GM23248 (cell line): ENCODE measurements at regions not wholly inside any gene's neighbourhood (a gene's known extent, or its start where the extent isn't known, plus 50 kb on each side); places are given as distances from the start of the nearest gene placed in this dataset.

Experiments
- DNase-seq: peaks from one replicate; pipeline ENCODE4 v3.0.0-alpha.2; 2015
- H2AFZ ChIP-seq: fragments of 200-600 bp; sonication (generic); 2 replicates; pipeline ENCODE4 v1.6.1; 2016; ENCODE audit warnings: antibody characterized with exemption
- H3F3A ChIP-seq: fragments of 200-600 bp; sonication (generic); 2 replicates; pipeline ENCODE4 v1.6.1; 2016; ENCODE audit warnings: mild to moderate bottlenecking, antibody characterized with exemption, mixed run types; ENCODE audit not compliant: insufficient read depth
- H3K27ac ChIP-seq: fragments of 200-600 bp; sonication (generic); 2 replicates; pipeline ENCODE4 v1.5.1; 2016; ENCODE audit warnings: mild to moderate bottlenecking
- H3K27me3 ChIP-seq: fragments of 200-600 bp; sonication (generic); replicated peaks from 2 replicates; pipeline ENCODE4 v1.6.1; 2016; ENCODE audit warnings: mild to moderate bottlenecking; ENCODE audit not compliant: insufficient read depth
- H3K36me3 ChIP-seq: fragments of 200-600 bp; sonication (generic); 2 replicates; pipeline ENCODE4 v1.6.1; 2016; ENCODE audit warnings: low read depth, mild to moderate bottlenecking
- H3K4me1 ChIP-seq: fragments of 200-600 bp; sonication (generic); 2 replicates; pipeline ENCODE4 v1.6.1; 2016; ENCODE audit warnings: mild to moderate bottlenecking; ENCODE audit not compliant: insufficient read depth
- H3K4me2 ChIP-seq: fragments of 200-600 bp; sonication (generic); one replicate; pipeline ENCODE4 v1.6.1; 2016; ENCODE audit warnings: mild to moderate bottlenecking; ENCODE audit not compliant: unreplicated experiment
- H3K4me3 ChIP-seq: fragments of 200-600 bp; sonication (generic); 2 replicates; pipeline ENCODE4 v1.5.1; 2016; ENCODE audit warnings: mild to moderate bottlenecking
- H3K79me2 ChIP-seq: fragments of 200-600 bp; sonication (generic); 2 replicates; pipeline ENCODE4 v1.6.1; 2016; ENCODE audit warnings: mild to moderate bottlenecking; ENCODE audit not compliant: insufficient read depth
- H3K9ac ChIP-seq: fragments of 200-600 bp; sonication (generic); 2 replicates; pipeline ENCODE4 v1.6.1; 2016; ENCODE audit warnings: mild to moderate bottlenecking
- H3K9me2 ChIP-seq: fragments of 200-600 bp; sonication (generic); 2 replicates; pipeline ENCODE4 v1.6.1; 2016; ENCODE audit warnings: mixed run types, mild to moderate bottlenecking, moderate library complexity; ENCODE audit not compliant: insufficient read depth
- H3K9me3 ChIP-seq: fragments of 200-600 bp; sonication (generic); one replicate; pipeline ENCODE4 v1.6.1; 2017; ENCODE audit warnings: low read depth
- H4K20me1 ChIP-seq: fragments of 200-600 bp; sonication (generic); 2 replicates; pipeline ENCODE4 v1.6.0; 2016; ENCODE audit not compliant: insufficient read depth
- EZH2 ChIP-seq: fragments of 200-600 bp; sonication (generic); IDR thresholded peaks from 2 replicates; pipeline ENCODE4 v1.6.1; 2018; ENCODE audit warnings: antibody characterized with exemption, mild to moderate bottlenecking; ENCODE audit not compliant: insufficient read depth, poor library complexity, severe bottlenecking
- EZH2phosphoT487 ChIP-seq: fragments of 200-600 bp; sonication (generic); IDR thresholded peaks from 2 replicates; pipeline ENCODE4 v1.6.1; 2018; ENCODE audit warnings: antibody characterized with exemption, moderate library complexity, mild to moderate bottlenecking, low read depth; ENCODE audit not compliant: insufficient read depth
- WGBS, 2 experiments: methylation state at CpG; one replicate each; pipeline ENCODE4 v1.1.6; 2015 to 2017; ENCODE audit warnings: low lambda C conversion rate in 2 of 2, low coverage in 1 of 2; ENCODE audit errors: missing lambda C conversion rate in 2 of 2; 5-methylcytosine and 5-hydroxymethylcytosine counted together
- in situ Hi-C: fragments of 300-500 bp; cut with MboI; formaldehyde crosslinking; loops from 2 replicates; pipeline ENCODE4 v1.15.0; 2020

DNA sequence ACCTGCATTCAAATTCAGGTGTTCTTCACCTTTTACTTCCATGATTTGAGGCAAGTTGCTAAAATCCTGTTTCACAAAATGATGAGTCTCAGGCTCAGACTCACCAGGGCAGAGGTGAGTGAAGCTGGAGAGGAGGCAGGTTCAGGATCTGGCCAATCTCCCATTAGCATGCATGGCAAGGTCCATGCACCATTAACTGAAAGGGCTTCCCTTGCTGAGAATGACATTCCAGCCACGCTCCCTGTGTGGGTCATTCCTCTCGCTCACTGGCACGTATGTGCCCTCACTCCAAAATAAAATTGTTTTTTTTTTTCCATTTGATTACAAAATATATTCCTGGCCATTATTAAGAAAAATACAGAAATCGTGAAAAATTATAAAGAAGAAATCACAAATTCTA is 257.6 kb downstream of the C12orf75 start:
- no peaks in the 10 kb centered on the region for H3K9me3 ChIP-seq
- WGBS, 2 experiments = 68 to 76% methylated on average over 4 of the region's 4 CpGs
- peaks cover 4% of the 10 kb centered on the region; the same call in 1 of the 2 replicates for H3K9me2 ChIP-seq

DNA sequence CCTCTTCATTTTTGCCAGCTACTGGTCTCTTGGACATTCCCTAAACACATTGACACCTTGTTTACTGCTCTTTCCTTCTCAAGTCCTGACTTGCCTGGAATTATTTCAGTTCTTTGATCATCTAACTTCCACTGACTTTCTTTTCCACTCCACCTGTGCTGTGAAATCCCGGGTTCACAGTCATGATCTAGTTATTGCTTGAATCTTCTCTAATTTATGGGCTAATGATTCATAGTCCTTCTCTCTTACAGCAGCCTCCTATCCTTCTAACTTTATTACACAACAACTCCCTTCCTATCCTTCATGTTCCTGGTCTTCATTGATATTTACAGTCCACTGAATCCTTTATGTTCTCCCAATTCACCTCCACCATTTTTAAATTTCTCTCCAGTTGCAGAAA is 260.1 kb downstream of the C12orf75 start:
- H3K9me2 ChIP-seq = peaks cover 4% of the 10 kb centered on the region; the same call in 1 of the 2 replicates
- H2AFZ ChIP-seq = peak overlapping the region; percentile 50; the same call in 1 of the 2 replicates
- peak; percentile 33 for DNase-seq
- no peaks in the 10 kb centered on the region for H3K36me3 ChIP-seq
- H3F3A ChIP-seq = peaks cover 7% of the 10 kb centered on the region; the same call in 1 of the 2 replicates
- in situ Hi-C loops = no loop called here
- H3K4me2 ChIP-seq = peak overlapping the region; percentile 43
- no peaks in the 10 kb centered on the region for H3K9me3 ChIP-seq
- no peak overlapping the region for H3K9ac ChIP-seq
- H3K27me3 ChIP-seq = no peaks in the 10 kb centered on the region; the same call in 1 of the 2 replicates
- TF ChIP-seq EZH2phosphoT487 (no peak), EZH2 (no peak)
- WGBS, 2 experiments = 30% methylated on average over 1 of the region's 1 CpG
- no peak overlapping the region for H3K27ac ChIP-seq
- H3K4me1 ChIP-seq = peaks cover 14% of the 10 kb centered on the region
- no peaks in the 10 kb centered on the region for H4K20me1 ChIP-seq
- H3K4me3 ChIP-seq = no peak overlapping the region
- H3K79me2 ChIP-seq = no peaks in the 10 kb centered on the region

More for the DNA sequence above, 257.6 kb downstream of the C12orf75 start:
- DNase-seq = no peak
- Histone ChIP-seq H3K9ac (no peak overlapping the region), H3K27ac (no peak overlapping the region), H3K4me1 (peaks cover 14% of the 10 kb centered on the region), H2AFZ (no peak overlapping the region), H4K20me1 (no peaks in the 10 kb centered on the region), H3K27me3 (no peaks in the 10 kb centered on the region), H3K4me3 (no peak overlapping the region), H3K4me2 (no peak overlapping the region), H3K36me3 (no peaks in the 10 kb centered on the region), H3K79me2 (no peaks in the 10 kb centered on the region), H3F3A (peaks cover 7% of the 10 kb centered on the region; the same call in 1 of the 2 replicates)
- in situ Hi-C loops = no loop called here
- TF ChIP-seq EZH2 (no peak), EZH2phosphoT487 (no peak)

DNA sequence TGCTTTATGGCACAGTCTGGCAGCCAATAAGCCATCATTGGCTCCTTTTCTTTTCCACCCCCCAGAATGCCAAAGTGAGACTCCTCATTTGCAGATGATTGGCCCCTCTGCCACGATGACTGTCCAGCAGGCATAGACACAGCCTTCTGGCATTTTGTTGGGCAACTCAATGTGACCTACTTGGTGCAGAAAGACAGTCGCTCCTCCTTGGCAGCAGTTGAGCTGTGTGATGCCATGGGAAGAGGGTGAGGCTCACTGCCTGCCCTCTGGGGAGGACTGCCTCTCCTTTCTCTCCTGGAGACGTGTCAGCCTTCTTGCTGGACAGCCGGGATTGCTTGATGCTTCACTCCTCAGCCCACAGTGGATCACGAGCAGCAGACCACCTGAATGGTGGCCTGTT is 264.9 kb downstream of the C12orf75 start:
- H3K9me3 ChIP-seq = no peaks in the 10 kb centered on the region
- peaks cover 7% of the 10 kb centered on the region; the same call in 1 of the 2 replicates for H3F3A ChIP-seq
- H4K20me1 ChIP-seq = no peaks in the 10 kb centered on the region
- no peak overlapping the region for H2AFZ ChIP-seq
- no peak overlapping the region for H3K9ac ChIP-seq
- H3K4me1 ChIP-seq = peaks cover 9% of the 10 kb centered on the region
- H3K36me3 ChIP-seq = no peaks in the 10 kb centered on the region
- 31 to 45% methylated on average over 5 of the region's 5 CpGs for WGBS, 2 experiments
- H3K4me2 ChIP-seq = no peak overlapping the region
- no peak overlapping the region for H3K4me3 ChIP-seq
- H3K27me3 ChIP-seq = no peaks in the 10 kb centered on the region; the same call in 1 of the 2 replicates
- in situ Hi-C loops = no loop called here
- H3K9me2 ChIP-seq = peaks cover 4% of the 10 kb centered on the region; the same call in 1 of the 2 replicates
- no peak overlapping the region for H3K27ac ChIP-seq
- DNase-seq = no peak
- no peak for TF ChIP-seq EZH2phosphoT487
- no peak for TF ChIP-seq EZH2
- H3K79me2 ChIP-seq = no peaks in the 10 kb centered on the region

DNA sequence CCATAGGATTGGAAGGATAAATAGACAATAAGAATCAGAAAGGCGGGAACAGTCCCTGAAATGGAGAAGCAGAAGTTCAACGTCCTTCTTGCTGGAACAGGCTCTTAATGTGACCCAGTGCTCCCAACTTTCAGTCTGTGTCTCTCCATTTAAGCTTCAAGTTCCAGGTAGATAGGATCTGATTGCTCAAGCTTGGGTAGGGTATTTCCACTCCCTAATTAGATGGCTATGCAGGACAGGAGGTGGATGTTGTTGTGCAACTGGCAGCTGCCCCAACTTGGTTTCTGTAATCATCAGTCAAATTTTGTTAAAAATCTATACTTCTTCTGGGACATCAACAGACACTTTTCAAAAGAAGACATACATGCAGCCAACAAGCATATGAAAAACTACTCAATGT is 266.2 kb downstream of the C12orf75 start:
- Histone ChIP-seq H3K4me2 (no peak overlapping the region), H3K9ac (no peak overlapping the region), H3K4me3 (no peak overlapping the region), H3K4me1 (no peaks in the 10 kb centered on the region), H3K27me3 (no peaks in the 10 kb centered on the region; the same call in 1 of the 2 replicates), H3K79me2 (no peaks in the 10 kb centered on the region), H4K20me1 (no peaks in the 10 kb centered on the region), H3K27ac (no peak overlapping the region), H2AFZ (no peak overlapping the region), H3K9me2 (no peaks in the 10 kb centered on the region), H3K36me3 (no peaks in the 10 kb centered on the region), H3F3A (no peaks in the 10 kb centered on the region), H3K9me3 (no peaks in the 10 kb centered on the region)
- WGBS, 2 experiments = 18 to 47% methylated on average over 2 of the region's 2 CpGs
- DNase-seq = no peak
- in situ Hi-C loops = no loop called here
- TF ChIP-seq EZH2 = no peak
- no peak for TF ChIP-seq EZH2phosphoT487

DNA sequence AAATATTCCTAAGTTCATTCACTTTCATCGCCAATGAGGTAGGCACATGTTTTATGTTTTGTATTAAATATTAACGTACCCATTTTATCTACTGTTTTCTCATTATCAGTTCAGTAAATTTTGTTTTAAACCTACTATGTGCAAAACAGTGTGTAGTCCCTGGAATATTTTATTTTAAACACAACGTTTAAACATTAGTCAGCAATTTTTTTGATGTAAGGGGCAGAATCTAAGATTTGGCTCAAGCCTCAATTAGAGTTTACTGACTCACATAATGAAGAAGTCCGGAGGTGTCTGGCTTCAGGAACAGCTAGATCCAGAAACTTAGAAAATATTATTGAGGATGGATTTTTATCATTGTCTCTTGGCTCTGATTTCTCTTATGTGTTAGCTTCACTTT is 267.5 kb downstream of the C12orf75 start:
- no peaks in the 10 kb centered on the region for H3K79me2 ChIP-seq
- H3K27ac ChIP-seq = no peak overlapping the region
- no peaks in the 10 kb centered on the region for H3K36me3 ChIP-seq
- no peak overlapping the region for H3K9ac ChIP-seq
- H2AFZ ChIP-seq = no peak overlapping the region
- H3K27me3 ChIP-seq = no peaks in the 10 kb centered on the region; the same call in 1 of the 2 replicates
- no peaks in the 10 kb centered on the region for H4K20me1 ChIP-seq
- no peak for TF ChIP-seq EZH2phosphoT487
- TF ChIP-seq EZH2 = no peak
- no peak for DNase-seq
- 54% methylated on average over 4 of the region's 4 CpGs for WGBS, 2 experiments
- no peaks in the 10 kb centered on the region for H3K9me2 ChIP-seq
- no peaks in the 10 kb centered on the region for H3K9me3 ChIP-seq
- no peaks in the 10 kb centered on the region for H3K4me1 ChIP-seq
- in situ Hi-C loops = no loop called here
- H3K4me3 ChIP-seq = no peak overlapping the region
- no peak overlapping the region for H3K4me2 ChIP-seq
- no peaks in the 10 kb centered on the region for H3F3A ChIP-seq
